NCI-H226 (cell line): ENCODE measurements at regions not wholly inside any gene's neighbourhood (a gene's known extent, or its start where the extent isn't known, plus 50 kb on each side); places are given as distances from the start of the nearest gene placed in this dataset.
"Not testable (repeated sequence)": the region's sequence is repeated elsewhere in the genome, so short reads cannot be mapped to it uniquely, and the experiment has no call there.

Experiments used
- DNase-seq: peaks from one replicate; pipeline ENCODE4 v3.0.0-alpha.2; 2015

GRCh38 chr12:66733321-66733720 is 54.4 kb upstream of the GRIP1 start:
- DNase-seq = no peak

- DNase-seq = no peak
Observed at GRCh38 chr12:66733839-66734238, 55.0 kb upstream of the GRIP1 start.

- DNase-seq = no peak
Observed at GRCh38 chr12:66735275-66735674, 56.4 kb upstream of the GRIP1 start.

GRCh38 chr12:66736931-66737330 is 58.1 kb upstream of the GRIP1 start:
- no peak for DNase-seq

GRCh38 chr12:66739266-66739665 is 60.4 kb upstream of the GRIP1 start:
- peak; percentile 59 for DNase-seq

GRCh38 chr12:66739940-66740651 is 61.2 kb upstream of the GRIP1 start:
- peak; percentile 43 for DNase-seq

GRCh38 chr12:66740732-66741131 is 61.9 kb upstream of the GRIP1 start:
- DNase-seq = no peak

GRCh38 chr12:66741919-66742318 is 63.0 kb upstream of the GRIP1 start:
- DNase-seq = no peak

GRCh38 chr12:66742508-66743367 is 63.9 kb upstream of the GRIP1 start:
- DNase-seq = no peak

GRCh38 chr12:66744461-66744860 is 65.6 kb upstream of the GRIP1 start:
- DNase-seq = no peak

- no peak for DNase-seq
Observed at GRCh38 chr12:66744956-66745383, 66.1 kb upstream of the GRIP1 start.

GRCh38 chr12:66746489-66747201 is 67.8 kb upstream of the GRIP1 start:
- no peak for DNase-seq

GRCh38 chr12:66751432-66752113 is 72.7 kb upstream of the GRIP1 start:
- DNase-seq = no peak

GRCh38 chr12:66753810-66754209 is 74.9 kb upstream of the GRIP1 start:
- DNase-seq = no peak

- DNase-seq = no peak
Observed at GRCh38 chr12:66755727-66756395, 77.0 kb upstream of the GRIP1 start.

- DNase-seq = no peak
Observed at GRCh38 chr12:66756631-66757030, 77.8 kb upstream of the GRIP1 start.

- not testable (repeated sequence) for DNase-seq
Observed at GRCh38 chr12:66760122-66760521, 81.2 kb upstream of the GRIP1 start.

- DNase-seq = no peak
Observed at GRCh38 chr12:66763467-66763866, 84.6 kb upstream of the GRIP1 start.

- no peak for DNase-seq
Observed at GRCh38 chr12:66765204-66765603, 86.3 kb upstream of the GRIP1 start.

- no peak for DNase-seq
Observed at GRCh38 chr12:66767536-66767935, 88.7 kb upstream of the GRIP1 start.

- DNase-seq = no peak
Observed at GRCh38 chr12:66768293-66768692, 89.4 kb upstream of the GRIP1 start.

GRCh38 chr12:66774929-66775328 is 96.1 kb upstream of the GRIP1 start:
- DNase-seq = no peak
